NCI-H146 treated with DMSO at 0.1 percent for 48 hours (cell line): ENCODE measurements at regions not wholly inside any gene's neighbourhood (a gene's known extent, or its start where the extent isn't known, plus 50 kb on each side); places are given as distances from the start of the nearest gene placed in this dataset.

ENCODE experiments used
- DNase-seq: peaks from one replicate; lab custom pipeline; 2025; ENCODE audit not compliant: unreplicated experiment; lab: John Stamatoyannopoulos, UW

GRCh38 chr10:4316161-4316810 is 509.7 kb upstream of the AKR1E2 start:
- DNase-seq = no peak

DNA sequence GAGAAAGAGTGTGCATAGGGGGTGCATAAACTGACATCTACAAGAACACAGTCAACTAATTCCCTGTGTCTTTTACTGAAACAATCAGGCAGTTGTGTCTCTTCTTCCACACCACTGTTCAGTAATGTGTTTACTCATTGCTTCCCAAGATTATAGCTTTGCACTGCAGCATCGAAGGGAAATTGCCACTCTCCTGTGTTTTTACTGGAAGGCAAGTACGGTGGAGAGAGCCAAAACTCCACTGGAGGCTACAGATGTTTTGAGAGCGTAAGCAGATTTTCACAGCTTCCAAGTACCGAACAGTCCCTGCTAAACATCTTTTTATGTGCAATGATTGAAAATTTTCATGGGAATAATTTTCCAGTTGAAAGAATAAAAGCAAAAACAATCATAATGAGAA is 510.5 kb upstream of the AKR1E2 start:
- DNase-seq = no peak

- DNase-seq = no peak
Measured at GRCh38 chr10:4313051-4313450, 513.0 kb upstream of the AKR1E2 start.

DNA sequence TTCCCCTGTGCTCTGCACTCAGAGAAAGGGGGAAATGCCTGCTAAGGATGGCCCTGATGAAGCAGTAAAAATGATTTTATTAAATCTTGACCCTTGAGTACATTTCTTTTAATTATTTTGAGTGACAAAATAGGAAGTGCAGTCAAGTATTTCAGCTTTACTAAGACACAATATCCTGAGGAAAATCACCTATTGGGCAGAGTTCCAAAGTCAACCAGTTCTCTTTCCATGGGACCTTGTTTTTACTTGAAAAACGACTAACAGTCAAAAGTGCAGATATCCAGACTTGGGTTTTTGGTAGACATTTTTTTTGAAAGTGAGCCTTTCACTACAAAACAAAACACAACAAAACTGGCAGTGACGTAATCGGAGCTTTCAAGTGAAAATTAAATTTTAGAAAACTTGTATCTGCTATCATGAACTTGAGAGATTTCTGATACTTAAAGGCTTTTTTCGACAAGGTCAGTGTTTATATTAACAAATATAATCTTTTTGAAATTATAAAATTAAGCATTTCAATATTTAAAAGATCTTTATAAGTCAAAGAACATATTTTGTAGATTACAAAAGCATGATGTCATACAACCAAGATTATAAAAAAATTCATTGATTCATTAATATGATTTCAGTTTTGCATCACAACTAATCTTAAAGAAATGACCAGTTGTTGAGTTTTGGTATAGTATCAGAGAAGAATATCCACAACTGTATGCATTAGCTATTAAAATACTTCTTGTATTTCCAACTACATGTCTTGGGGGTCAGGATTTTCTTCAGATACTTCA is 513.8 kb upstream of the AKR1E2 start:
- DNase-seq = no peak

GRCh38 chr10:4310172-4310571 is 515.8 kb upstream of the AKR1E2 start:
- no peak for DNase-seq

GRCh38 chr10:4307910-4308309 is 518.1 kb upstream of the AKR1E2 start:
- DNase-seq = no peak

DNA sequence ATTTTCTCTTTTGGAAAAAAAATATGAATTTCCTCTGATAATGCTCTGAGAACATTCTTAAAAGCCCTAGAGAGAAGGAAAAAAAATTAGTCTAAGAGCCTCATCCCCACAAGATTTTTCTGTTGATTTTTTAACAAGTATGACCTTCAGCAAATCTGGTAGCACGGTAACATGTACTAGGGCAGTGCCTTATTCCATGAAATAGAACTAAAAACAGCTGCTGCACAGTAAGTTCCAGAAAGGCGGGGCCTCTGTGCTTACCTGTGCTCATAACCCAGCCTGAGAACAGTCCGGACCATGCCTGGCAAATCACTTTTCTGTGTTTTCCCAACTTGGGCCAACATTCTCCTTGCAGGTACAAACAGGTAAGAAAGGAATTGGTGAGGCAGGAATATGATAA is 519.1 kb upstream of the AKR1E2 start:
- no peak for DNase-seq

DNA sequence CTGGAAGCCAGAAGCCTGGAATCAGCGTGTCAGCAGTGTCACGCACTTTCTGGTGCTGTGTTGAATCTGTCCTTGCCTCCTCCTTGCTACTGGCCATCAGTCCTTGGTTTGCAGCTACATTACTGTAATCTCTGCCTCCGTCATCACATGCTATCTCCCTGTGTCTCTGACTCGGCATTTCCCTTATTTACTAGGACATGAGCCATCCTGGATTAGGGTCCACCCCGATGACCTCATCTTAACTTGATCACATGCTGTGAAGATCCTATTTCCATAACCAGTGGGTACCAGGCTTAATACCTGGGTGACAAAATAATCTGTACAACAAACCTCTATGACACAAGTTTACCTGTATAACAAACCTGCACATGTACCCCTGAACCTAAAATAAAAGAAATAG is 518.0 kb upstream of the KLF6 start:
- DNase-seq = no peak

- no peak for DNase-seq
Measured at GRCh38 chr10:4301291-4302045, 516.5 kb upstream of the KLF6 start.

DNA sequence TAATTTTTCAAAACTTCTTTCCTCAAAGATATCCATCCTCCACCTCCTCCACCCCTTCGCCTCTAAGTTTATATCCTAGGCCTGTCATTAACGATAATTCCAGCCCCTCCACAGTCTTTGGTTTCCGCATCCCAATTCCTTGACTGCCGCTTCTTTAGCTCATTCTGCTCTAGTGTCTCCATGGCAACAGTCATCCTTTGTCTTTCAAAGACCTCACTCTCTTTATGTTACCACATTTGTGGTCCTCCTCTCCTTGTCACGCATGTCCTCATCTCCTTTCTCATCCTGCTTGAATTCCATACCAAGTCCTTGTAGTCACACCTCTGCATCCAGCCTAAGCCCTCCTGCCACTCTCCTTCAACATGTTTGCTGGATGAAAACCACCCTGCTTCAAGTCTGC is 511.2 kb upstream of the KLF6 start:
- no peak for DNase-seq

DNA sequence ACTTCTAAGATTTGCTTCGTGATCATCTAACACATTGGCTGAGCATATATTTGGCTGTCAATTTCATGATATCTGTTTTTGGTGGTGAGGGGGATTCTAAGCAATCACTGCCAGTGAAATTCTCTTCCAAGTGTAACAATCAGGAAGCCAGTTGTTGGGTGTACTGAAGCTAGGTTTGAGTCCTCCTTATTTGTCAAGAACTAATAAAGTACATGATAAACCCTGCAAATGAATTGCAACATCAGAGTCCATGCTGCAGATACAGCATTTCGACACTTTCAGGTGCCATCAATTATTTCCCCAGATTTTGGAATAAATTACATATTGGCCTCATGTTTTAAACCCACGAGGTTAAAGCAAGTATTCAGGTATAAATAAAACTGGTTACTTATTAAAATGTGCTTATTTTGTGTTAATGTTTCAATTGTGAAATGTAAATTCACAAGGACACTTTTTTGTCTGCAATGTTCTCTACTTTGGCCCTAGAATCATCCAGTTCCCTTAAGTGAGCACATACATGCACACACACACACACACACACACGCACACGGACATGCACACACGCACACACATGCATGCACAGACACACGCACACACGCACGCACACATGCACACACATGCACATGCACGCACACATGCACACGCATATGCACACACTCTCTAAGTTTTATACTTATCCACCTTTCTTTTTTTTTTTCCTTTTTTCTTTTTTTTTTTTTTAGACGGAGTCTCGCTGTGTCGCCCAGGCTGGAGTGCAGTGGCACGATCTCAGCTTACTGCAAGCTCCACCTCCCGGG is 510.2 kb upstream of the KLF6 start:
- DNase-seq = no peak

DNA sequence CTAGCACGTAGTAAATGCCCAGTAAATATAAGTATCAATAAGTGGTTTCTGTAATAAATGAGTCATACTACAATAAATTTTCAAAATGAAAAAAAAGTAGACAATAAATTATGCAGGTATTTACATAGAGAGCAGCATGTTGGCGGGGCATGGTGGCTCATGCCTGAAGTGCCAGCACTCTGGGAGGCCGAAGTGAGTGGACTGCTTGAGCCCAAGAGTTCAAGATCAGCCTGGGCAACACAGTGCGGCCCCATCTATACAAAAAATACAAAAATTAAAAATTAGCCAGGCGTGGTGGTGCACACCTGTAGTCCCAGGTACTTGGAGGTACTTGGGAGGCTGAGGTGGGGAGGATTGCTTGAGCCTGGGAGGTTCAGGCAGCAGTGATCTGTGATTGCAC is 509.3 kb upstream of the KLF6 start:
- DNase-seq = no peak

DNA sequence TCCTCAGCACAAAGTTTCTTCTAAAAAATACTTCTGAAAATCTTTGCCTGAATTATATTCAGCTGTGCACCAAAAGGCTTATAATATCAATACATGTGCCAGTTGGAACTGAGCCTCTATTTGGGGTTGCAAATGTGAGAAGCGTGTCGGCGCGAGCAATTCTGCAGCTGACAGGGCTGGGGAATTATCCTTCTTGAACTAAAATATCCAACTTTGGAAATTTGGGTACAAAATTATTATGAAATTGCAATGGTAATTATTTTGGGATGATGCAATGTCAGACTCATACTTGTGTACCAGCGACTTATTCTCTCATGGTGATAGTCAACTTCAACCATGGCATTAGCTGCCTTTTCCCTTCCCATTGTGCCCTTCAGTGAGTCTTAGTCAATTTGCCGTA is 507.0 kb upstream of the KLF6 start:
- no peak for DNase-seq

- no peak for DNase-seq
Measured at GRCh38 chr10:4285121-4285520, 500.1 kb upstream of the KLF6 start.

GRCh38 chr10:4283846-4284610 is 499.0 kb upstream of the KLF6 start:
- DNase-seq = no peak

GRCh38 chr10:4282496-4282895 is 497.5 kb upstream of the KLF6 start:
- no peak for DNase-seq

- no peak for DNase-seq
Measured at GRCh38 chr10:4281190-4281825, 496.3 kb upstream of the KLF6 start.

DNA sequence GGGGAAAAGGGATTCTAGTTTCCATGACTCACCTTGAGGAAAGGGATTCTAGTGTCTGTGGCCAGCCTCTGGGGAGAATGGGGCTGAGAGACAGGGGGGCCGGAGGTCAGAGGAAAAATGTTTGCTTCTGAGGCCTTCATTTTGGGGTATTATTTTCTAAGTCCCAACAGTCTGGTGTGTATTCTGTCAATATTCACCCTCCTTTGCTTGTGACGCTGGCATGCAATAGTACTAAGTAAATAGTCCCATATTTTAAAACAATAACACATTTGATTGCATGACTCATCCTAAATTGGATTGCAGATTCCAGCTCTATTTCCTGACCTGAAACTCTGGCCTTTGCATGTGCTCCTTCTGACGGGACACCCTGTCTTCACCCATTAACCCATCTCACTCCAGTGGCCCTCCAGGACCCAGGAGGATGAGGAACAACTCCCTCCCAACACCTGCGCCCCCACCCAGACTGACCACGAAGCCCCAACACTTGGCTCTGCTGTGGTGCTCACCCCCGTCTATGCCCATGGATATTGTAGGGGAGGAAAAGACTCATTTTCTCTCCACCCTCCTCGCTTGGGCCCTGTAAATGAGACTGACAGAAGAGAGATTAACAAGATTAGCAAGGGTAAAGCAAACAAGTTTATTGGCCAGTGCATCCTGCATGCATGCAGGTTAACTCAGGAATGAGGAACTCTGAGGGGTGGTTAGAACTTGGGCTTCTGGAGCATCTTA is 495.6 kb upstream of the KLF6 start:
- no peak for DNase-seq

DNA sequence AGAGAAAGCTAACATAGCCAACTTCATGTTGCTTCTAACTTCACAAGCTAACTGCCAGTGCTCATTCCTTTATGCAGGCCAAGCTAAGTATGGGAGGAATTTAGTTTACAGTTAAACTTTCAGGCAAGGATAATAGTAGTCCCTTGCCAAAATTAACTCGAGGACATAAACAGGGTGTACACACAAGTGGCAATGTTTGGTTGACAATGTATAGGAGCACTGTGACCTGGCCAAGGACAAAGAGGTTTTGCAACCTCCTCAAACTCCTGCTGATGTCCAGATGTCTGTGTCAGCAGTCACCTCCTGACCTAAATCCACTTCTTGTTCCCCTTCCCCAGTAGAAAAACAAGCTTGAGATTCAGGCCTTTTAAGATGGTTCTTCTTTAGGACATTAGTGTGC is 494.6 kb upstream of the KLF6 start:
- no peak for DNase-seq
